Stimulated activated CD4-positive, alpha-beta T cell treated with anti-CD3 and anti-CD28 coated beads, Interleukin-1b, Interleukin-23, amount 100 ng/mL, for 1 hour (primary cell): ENCODE measurements at regions not wholly inside any gene's neighbourhood (a gene's known extent, or its start where the extent isn't known, plus 50 kb on each side); places are given as distances from the start of the nearest gene placed in this dataset.

ENCODE experiments used
- DNase-seq, 2 donors: peaks; one replicate each; pipeline ENCODE4 v3.0.0-alpha.2; 2020; ENCODE audit warnings: low read depth in 2 of 2

GRCh38 chr11:70725739-70726138 lies 327.4 kb downstream of the CTTN start:
- no peak for DNase-seq

GRCh38 chr11:70727021-70727420 lies 328.7 kb downstream of the CTTN start:
- no peak for DNase-seq

- DNase-seq, result no peak
Observed at GRCh38 chr11:70727899-70728620, 329.7 kb downstream of the CTTN start.

- no peak for DNase-seq
Observed at GRCh38 chr11:70729949-70730348, 331.6 kb downstream of the CTTN start.

GRCh38 chr11:70730411-70730810 lies 332.1 kb downstream of the CTTN start:
- no peak for DNase-seq

- DNase-seq, result no peak
Observed at GRCh38 chr11:70731271-70732022, 333.1 kb downstream of the CTTN start.

GRCh38 chr11:70732023-70732880 lies 333.9 kb downstream of the CTTN start:
- no peak for DNase-seq

GRCh38 chr11:70732881-70733196 lies 334.5 kb downstream of the CTTN start:
- DNase-seq, result no peak

- DNase-seq, result no peak
Observed at GRCh38 chr11:70733327-70734325, 335.3 kb downstream of the CTTN start.

GRCh38 chr11:70734379-70734778 lies 336.1 kb downstream of the CTTN start:
- DNase-seq, result no peak

- no peak for DNase-seq
Observed at GRCh38 chr11:70734911-70735310, 336.6 kb downstream of the CTTN start.

- DNase-seq, result no peak
Observed at GRCh38 chr11:70735976-70736375, 337.6 kb downstream of the CTTN start.

- DNase-seq, result no peak
Observed at GRCh38 chr11:70736461-70736860, 338.1 kb downstream of the CTTN start.

GRCh38 chr11:70736937-70737640 lies 338.8 kb downstream of the CTTN start:
- DNase-seq, result no peak

- no peak for DNase-seq
Observed at GRCh38 chr11:70737816-70738630, 339.7 kb downstream of the CTTN start.

GRCh38 chr11:70738661-70739060 lies 340.3 kb downstream of the CTTN start:
- DNase-seq, result no peak

- DNase-seq, result no peak
Observed at GRCh38 chr11:70739091-70739490, 340.8 kb downstream of the CTTN start.

- DNase-seq, result no peak
Observed at GRCh38 chr11:70739811-70740487, 341.6 kb downstream of the CTTN start.

- no peak for DNase-seq
Observed at GRCh38 chr11:70740488-70740851, 342.1 kb downstream of the CTTN start.
